Hepatic stellate cell (primary cell): ENCODE measurements at regions not wholly inside any gene's neighbourhood (a gene's known extent, or its start where the extent isn't known, plus 50 kb on each side); places are given as distances from the start of the nearest gene placed in this dataset.
"Not testable (repeated sequence)": the region's sequence is repeated elsewhere in the genome, so short reads cannot be mapped to it uniquely, and the experiment has no call there.

Experiments used
- DNase-seq: peaks from one replicate; pipeline ENCODE4 v3.0.0; 2011; ENCODE audit warnings: low spot score

DNA sequence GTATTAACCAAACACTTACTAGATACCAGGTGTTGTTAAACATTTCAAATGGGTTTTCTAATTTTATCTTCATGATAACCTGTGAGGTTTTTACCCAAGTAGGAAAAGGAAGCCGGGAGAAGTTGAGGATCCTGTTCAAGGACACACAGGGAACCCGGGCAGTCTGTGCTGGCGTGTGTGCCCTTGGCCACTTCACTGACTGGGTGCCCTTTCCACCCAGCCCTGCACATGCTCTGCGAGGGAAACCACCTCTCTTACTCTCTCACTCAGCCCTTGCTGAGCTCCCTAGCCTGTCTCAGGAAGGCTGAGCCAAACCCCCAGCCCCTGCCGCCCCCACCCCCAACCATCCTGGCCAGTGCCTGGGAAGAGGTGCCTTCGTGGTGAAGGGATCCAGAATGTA, 51.8 kb downstream of the TEX44 start:
- DNase-seq: no peak

DNA sequence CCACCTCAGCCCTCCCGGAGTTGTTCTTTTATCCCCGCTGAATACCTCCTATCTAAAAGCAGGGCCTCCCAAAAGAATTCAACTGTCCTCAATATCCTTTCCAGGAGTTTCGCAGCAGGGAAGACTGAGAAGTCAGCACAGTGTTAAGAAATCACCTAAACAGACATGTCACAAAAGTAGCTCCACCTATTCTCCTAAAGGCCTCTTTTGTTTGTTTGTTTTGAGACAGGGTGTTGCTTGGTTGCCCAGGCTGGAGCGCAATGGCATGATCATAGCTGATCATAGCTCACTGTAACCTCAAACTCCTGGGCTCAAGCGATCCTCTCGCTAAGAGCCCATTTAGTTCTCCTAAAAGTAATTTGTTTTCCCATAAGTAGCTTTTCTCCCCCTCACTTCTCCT, 53.8 kb downstream of the TEX44 start:
- DNase-seq: no peak

DNA sequence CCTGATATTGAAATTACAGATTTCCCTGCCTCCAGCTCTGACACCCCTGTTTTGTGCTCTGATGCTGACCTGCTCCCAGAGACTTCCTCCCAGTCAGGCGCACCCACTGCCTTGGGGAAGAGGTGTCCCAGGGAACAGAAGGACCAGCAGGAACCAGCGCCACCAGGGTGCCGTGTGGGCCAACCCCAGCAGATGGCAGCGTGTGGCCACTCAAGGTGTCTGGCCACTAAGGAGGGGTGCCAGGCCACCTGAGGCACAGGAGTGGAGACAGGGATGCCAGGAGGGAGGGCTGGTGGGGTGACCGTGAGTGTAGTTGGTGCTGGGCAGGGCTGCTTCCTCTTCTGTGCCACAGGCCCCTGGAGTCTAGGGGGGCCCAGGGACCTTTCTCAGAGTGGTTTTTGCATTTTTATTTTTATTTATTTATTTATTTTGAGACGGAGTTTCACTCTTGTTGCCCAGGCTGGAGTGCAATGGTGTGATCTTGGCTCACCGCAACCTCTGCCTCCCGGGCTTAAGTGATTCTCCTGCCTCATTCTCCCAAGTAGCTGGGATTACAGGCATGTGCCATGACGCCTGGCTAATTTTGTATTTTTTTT, 56.0 kb downstream of the TEX44 start:
- peak; percentile 62 for DNase-seq

DNA sequence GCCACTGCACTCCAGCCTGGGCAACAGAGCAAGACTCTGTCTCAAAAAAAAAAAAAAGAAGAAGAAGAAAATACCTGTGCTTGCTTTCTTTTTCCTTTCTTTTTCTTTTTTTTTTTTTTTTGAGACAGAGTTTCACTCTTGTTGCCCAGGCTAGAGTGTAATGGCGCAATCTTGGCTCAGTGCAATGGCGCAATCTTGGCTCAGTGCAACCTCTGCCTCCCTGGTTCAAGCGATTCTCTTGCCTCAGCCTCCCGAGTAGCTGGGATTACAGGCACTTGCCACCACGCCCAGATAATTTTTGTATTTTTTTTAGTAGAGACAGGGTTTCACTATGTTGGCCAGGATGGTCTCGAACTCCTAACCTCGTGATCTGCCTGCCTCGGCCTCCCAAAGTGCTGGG, 56.8 kb upstream of the PTMA start:
- not testable (repeated sequence) for DNase-seq

DNA sequence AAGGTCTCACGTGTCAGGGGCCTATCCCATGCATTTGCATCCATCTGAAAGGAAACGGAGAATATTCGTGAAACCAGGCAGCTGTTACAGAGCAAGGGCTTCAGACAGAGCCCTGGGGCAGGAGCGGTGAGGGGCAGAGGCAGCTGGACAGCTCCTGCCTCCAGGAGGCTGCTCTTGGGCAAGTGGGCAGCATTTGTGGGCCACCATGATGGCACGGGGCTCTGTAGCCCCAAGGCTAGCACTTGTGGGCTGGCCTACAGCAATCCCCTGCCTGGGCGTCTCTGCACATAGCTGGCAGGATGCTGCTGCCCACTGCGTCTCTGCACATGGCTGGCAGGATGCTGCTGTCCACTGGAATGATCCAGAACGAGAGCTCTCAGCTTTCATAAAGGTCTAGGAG, 52.8 kb upstream of the PTMA start:
- no peak for DNase-seq

DNA sequence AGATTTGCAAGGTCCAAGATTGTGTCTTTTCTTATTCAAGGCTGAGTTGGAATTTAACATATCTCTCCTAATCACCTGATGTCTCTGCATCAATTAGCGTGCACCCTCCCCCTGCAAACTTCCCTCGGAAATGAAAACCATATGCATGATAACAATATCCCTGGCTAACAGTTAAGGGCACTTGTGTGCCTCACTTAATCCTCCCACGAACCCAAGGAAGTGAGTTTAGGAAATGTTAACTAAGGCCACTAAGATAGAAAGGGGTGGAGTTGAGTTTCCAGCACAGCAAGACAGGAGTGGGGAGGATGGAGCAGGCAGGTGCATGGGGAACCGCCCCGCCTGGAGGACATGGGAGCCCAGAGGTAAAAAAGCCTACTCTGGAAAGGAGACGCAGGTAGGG, 52.4 kb upstream of the PTMA start:
- DNase-seq: no peak
